Central memory CD4-positive, alpha-beta T cell (primary cell): ENCODE measurements at regions not wholly inside any gene's neighbourhood (a gene's known extent, or its start where the extent isn't known, plus 50 kb on each side); places are given as distances from the start of the nearest gene placed in this dataset.

Source experiments
- DNase-seq: peaks from one replicate; pipeline ENCODE4 v3.0.0; 2022

DNA sequence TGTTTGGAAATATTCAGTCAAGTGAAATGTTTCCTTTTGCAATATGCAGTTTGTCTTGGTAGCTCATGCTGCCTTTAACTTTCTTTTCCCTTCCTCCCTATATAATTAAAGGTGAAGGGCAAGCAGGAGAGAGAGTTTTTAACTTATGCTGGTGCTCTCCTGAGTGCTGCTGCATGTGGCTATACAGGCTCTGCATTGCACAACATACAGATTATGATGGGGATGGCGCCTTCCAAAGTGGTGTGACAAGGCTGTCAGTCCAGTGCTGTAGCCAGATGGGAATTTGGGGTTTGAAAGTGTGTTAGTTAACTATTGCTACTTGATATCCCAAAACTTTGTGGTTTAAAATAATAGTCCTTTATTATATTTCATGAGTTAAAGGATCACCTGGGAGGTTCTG, 199.0 kb downstream of the ATP23 start:
- no peak for DNase-seq

DNA sequence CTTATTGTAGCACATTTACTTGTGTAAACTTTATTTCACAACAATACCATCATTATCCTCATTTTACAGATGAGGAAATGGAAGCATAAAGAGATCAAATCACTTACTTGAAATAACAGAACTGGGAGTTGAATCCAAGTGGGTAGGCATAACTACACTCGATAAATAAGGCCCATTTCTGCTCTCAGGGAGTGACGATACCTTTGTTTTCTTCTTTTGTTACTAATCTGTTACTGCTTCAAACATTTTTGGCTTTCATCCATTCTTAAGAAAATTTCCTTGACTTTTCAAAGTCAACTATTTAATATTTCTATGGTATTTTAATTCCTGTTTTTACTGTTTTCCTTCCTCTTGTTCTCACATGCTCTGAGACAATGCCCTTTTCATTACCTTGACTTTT, 201.6 kb downstream of the ATP23 start:
- no peak for DNase-seq

GRCh38 chr12:58143498-58143995, 202.2 kb downstream of the ATP23 start:
- no peak for DNase-seq

DNA sequence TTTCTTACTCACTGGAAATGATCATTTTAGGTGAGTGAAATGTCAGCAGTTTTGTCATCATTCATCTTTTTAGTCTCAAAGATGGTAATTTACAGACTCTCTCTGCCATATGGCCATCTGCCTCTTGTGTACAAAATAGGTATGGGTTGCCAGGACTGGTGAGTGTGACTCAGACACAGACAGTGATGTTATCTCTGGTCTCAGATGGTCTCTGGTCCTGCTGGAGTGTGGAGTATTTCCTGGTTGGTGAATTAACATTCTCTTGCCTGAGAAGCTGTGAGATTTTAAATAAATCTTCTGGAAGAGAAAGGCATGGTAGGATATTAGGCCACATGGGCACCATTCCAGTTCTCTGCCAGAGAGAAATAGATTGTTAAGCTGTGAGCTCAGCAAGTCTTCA, 207.0 kb downstream of the ATP23 start:
- no peak for DNase-seq

- no peak for DNase-seq
These were observed 207.6 kb downstream of the ATP23 start for GRCh38 chr12:58148976-58149375.

DNA sequence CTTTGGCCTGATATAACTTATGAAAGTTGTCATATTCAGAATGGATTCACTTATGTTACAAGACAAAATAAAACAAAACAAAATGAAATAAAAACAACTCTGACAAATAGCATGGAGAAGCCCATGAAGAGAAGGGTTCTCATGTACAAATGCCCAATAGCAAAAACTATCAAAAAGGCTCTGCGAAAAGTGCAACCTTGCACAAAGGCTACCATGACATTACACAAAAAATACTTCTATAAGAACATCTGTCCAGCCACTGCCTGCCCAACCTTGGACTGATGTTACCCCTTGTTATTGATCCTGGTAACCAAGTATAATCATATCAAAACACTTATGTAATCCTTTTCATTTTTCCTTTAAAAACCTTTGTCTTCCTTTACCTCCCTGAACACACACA, 213.0 kb downstream of the ATP23 start:
- no peak for DNase-seq

DNA sequence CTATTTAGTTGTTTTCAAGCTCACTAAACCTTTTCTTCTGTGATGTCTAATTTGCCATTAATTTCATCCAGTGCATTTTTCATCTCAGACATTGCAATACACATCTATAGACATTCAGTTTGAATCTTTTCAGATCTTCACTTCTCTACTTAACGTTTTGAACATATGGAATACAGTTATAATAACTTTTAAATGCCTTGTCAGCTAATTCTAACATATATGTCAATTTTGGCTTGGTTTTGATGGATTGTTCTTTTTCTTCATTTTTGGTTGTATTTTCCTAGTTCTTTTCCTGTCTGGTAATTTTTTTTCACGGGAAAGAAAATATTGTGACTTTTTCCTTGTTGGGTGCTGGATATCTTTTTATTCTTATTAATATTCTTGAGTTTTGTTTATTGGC, 215.3 kb downstream of the ATP23 start:
- no peak for DNase-seq

- DNase-seq = no peak
These were observed 218.6 kb downstream of the ATP23 start for GRCh38 chr12:58159941-58160340.

GRCh38 chr12:58161773-58162172, 220.4 kb downstream of the ATP23 start:
- DNase-seq = no peak

DNA sequence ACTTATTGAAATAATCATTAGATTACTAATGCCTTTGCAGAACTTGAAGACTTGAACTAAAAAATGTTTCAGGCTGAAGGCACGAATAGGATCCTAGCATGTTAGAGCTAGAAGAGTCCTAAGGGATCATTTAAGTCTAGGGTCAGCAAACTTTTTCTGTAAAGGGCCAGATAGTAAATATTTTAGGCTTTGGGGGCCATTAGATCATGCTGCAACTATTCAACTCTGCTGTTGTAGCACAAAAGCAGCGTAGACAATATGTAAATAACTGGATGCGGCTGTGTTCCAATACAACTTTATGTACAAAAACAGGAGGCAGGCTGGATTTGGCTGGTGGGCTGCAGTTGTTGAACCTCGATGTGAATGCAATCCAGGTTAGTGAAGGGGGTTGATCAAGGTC, 221.7 kb downstream of the ATP23 start:
- no peak for DNase-seq

DNA sequence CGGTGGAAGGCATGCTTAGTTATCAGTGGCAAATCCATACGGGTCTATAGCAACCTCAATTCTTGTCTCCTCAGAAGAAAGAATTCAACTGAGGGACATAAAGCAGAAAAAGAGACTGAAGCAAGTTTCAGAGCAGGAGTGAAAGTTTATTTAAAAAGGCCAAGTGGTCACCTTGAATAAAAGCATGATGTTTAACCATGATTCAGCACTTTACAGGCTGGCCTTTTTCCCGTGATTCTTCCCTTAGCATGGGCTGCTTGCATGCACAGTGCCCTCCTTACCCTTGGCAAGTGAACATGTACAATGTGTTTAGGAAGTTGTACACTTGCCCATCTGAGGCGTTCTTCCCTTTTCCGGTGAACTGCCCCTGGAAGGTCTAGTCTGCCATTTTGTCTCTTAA, 225.3 kb downstream of the ATP23 start:
- no peak for DNase-seq

DNA sequence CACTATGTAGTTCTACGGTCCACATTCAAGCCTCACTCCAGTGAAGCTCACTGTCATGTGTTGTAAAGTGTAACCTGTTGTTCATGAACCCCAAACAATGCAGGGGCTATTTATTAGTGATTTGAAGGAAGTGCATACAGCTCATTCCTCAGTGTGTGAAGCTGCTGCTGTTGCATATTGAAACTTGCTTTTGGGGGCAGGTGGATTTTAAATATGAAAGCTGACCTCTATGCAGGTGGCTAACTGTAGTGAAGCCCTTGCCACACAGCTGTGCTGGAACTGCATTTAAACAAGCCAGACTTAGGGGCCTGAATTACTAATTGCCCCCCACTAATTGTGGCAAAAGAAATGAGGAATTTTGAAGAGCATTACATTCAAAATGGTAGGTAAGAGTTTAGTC, 226.3 kb downstream of the ATP23 start:
- DNase-seq = no peak

- no peak for DNase-seq
These were observed 228.5 kb downstream of the ATP23 start for GRCh38 chr12:58169826-58170225.

DNA sequence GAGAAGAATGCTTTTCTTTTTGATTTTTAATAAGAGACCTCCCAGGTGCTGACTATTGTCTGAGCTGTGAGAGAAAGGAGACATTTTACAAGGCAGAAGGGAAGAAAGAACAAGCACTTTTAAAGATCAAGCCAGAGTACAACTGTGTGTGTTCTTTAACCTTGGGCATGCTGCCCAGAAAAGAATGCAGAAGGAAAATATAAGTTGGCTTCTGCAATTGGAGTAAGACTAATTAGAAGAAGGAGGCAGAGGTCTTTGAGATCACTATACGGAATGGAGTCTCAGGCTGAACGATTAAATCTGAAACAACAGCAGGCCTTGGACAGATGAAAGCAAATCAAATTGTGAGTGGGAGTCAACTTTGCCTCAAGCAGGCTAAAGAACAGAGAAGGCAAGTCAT, 230.5 kb downstream of the ATP23 start:
- DNase-seq = no peak

GRCh38 chr12:58172433-58173073, 231.2 kb downstream of the ATP23 start:
- no peak for DNase-seq

GRCh38 chr12:58174316-58174715, 232.9 kb downstream of the ATP23 start:
- DNase-seq = no peak

- DNase-seq = no peak
These were observed 235.0 kb downstream of the ATP23 start for GRCh38 chr12:58176296-58176869.

DNA sequence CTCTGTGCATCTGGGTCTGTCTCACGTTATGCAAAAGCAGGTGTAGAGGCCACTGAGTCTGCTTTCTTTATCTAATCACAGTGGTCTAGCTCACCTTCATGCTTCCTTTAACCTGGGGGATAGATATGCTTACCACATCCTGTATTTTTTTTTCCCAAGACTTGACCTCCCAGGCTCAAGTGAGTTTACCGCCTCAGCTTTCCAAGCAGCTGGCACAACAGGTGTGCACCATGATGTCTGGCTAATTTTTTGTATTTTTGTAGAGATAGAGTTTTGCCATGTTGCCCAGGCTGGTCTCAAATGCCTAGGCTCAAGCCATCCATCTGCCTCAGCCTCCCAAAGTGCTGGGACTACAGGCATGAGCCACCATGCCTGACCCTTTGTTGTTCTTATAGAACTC, 236.0 kb downstream of the ATP23 start:
- DNase-seq = no peak

- no peak for DNase-seq
These were observed 242.8 kb downstream of the ATP23 start for GRCh38 chr12:58184212-58184611.

GRCh38 chr12:58186401-58186800, 245.0 kb downstream of the ATP23 start:
- no peak for DNase-seq

DNA sequence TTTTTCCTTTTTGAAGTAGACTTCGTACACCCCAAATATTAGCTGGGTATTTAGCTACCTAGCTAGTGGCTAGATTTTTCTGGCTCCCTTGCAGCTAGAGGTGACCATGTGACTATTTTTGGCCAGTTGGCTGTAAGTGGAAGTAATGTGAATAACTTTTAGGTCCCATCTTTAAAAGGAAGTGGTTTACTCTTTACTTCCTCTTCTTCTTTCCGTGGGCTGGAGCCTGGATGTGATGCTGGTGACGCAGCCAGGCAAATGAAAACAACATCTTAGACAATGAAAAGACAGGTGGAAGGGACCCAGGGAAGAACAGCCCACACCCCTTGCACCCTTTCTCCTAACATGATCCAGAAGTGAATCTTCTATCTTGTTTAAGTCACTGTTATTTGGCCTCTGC, 245.5 kb downstream of the ATP23 start:
- DNase-seq = no peak

DNA sequence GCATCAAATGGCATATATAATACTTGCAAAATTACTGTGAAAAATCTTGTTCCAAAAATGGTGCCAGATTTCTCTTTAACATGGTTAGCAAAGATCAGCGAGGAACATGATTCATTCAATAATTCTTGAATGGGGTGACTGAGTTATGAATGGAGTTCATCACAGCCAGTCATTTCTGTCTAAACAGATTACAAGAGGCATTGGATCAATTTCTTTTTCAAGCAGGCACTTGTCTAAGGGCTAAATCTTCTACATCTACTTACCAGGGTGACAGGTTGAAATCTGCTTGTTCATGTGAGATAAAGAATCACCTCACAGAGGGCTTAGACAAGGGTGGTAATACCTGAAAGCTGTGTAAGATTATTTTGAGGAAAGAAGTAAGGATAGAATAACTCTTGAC, 247.7 kb downstream of the ATP23 start:
- no peak for DNase-seq

DNA sequence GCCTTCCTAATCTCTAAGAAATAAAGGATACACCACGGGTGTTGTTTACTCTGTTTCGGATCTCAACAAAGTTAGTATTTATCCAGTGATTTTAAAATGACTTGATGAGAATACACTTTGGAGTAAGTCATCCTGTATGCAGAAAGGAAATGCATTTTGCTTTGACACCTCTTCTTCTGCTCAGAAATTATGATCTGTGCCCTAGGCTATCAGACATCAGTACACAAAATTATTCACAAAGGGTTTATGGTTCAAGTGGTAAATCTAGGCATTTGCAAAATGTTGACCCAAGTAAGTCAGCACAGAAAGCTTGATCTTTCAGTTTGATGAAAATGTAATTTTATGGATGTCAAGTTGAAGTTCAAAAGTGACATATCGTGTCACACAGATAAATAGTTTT, 248.5 kb downstream of the ATP23 start:
- no peak for DNase-seq

DNA sequence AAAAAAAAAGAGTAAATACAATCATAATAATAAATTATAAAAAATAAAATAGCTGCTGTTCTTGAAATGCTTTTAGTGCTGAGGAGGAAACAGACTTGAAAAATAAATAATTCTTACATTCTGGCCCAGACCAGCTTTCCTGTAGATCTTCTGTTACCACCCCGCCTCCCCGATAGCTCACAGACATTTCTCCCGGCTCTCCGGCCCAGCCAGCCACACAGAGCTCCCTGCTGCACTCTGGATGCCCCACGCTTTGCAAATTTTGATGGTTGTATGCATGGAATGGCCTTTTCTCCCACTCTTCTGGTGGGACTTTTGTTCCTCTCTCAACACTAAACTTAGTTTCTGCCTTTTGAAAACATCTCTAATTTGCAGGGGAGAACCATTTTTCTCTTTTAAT, 249.3 kb downstream of the ATP23 start:
- no peak for DNase-seq

GRCh38 chr12:58196971-58197370, 255.6 kb downstream of the ATP23 start:
- DNase-seq = no peak
